CD4-positive, alpha-beta T cell treated with Interleukin-10 for 1 hour (primary cell): ENCODE measurements at regions not wholly inside any gene's neighbourhood (a gene's known extent, or its start where the extent isn't known, plus 50 kb on each side); places are given as distances from the start of the nearest gene placed in this dataset.
A peak's percentile ranks its signal among the peaks of the same experiment; 100 is the strongest.

ENCODE experiments used
- DNase-seq: peaks from one replicate; pipeline ENCODE4 v3.0.0-alpha.2; 2020

DNA sequence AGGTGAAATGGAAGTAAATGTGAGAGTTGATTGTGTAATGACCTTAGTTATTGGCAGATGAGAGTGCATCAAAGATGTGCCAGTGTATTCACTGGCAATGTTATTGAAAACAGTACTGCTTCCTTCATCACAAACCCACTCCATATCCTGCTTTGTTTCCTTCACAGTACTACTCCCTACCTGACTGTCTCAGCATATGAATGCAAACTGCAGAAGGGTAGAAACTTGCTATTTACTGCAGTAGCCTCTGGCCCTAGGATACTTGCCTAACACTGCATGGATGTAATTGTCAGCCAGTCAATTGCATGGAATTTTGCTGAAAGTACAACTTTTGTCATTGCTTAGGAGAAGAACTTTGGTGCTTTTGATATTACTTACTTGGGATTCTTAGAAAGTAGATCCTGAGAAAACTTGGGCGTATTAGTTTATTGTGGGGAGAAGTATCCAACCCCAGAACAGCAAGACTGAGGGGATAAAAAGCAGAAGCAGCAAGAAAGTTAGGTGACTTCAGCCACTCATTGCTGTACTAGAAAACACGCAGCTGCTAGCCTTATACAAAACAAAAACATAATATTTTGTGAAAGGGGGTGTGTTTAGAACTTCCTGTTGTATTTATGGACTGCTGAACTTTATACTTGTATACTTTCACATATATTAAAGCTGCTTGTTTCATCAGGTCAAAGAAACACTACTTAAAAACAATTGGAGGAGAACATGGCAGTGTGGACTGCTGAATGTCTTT lies 219.0 kb downstream of the CCNG2 start:
- no peak for DNase-seq

DNA sequence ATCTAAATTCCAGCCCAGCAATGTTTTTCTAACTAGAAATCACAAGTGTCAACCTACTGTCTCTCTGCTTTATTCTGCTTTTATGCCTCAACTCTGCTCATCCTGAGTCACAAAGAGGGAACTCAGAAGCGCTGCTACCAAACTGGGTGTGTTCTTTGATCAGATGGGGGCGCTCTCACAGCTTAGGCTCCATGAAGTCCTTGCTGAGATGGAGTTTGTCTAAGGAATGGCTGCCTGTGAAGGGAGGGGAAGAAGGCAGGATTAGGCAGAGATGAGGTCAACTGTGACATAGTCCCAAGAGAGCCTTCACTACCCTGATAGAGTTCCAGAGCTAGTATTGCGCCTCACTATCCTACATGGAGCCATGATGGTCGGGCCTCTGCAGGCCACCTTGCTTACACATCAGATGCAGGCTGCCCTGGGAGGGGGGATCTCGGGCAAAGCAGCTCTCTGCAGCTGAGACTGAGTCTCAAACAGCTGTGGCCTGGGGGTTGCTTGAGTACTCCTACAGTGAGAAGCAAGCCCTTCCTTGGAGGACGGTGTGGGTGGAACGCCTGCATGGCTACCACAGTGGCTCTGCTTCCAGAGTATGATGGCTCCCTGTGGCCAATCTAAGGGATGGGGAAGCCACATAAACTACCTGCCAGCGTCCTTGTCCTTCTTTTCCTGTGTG lies 219.9 kb downstream of the CCNG2 start:
- DNase-seq, result no peak

DNA sequence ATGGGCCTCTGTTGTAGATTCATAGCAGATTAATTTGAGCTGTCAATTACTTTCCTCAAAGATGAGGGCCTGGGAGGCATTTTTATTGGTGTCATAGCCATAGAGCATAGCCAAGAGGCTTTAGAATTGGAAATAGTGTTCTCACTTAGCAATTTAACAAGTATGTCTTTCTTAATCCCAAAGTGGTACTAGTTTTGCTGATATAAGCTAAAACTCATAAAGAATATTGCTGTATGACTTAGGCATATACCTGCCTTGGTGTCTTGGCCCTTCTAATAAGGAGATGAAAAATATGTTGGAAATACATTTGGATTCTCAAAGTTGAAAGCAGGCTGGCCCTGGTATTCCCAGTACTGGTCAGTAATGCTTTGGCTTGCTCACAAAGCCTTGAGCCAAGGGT lies 221.5 kb upstream of the CXCL13 start:
- DNase-seq, result no peak

DNA sequence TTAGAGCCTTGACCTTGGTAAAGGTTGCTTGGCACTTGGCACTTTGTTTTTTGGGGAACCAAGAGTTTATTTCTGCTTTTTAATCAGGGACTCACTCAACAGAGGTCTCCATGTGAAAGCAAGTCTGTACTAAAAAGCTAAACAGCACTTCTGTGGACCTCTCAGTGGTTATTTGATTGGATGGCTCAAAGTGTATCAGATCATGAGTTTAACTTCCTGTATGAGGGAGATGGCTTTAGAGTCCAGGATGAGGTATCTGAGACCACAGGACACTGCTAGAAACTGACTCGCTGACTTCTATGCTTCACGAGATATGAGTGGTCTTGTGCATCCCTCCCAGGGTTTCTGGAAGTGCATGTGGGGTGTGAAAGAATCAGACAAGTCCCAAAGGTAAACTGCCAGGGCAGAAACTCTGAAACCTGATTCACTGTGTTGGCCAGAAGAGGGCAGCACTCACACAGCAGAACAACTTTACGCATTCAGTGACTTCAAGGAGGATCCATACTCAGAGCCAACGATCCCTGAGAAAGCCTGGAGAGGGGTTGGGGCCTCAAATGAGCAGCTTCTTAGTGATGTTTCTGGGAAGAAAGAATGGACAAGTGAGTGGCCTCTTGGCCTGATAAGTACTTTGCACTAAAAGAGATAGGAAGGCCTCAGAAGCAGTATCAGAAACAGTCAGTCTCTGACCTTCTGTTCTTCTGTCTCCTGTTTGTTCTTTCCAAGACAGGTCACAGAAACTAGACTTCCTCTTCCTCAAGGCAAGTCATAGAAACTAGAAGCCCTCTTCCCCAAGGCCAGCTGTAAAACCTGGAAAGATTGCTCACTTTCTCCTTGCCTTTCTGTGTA lies 220.3 kb upstream of the CXCL13 start:
- DNase-seq, result peak; percentile 50

DNA sequence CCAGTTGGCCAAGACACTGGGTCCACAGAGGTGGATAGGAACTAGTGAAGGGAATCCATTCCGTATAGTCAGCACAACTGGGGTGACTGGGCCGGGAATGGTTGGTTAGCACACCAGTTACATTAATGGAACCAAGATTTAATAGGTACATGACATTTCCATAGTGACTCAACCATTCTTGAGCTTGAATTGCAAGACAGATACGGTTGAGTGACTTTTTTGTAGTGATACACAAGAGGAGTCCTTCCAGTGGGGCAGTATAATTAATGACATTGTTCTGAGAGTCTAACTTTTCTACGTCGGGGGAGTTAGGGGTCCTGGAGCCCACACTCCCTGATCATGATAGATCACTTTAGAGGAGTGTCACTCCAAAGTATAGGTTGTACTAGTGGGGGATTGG lies 211.6 kb upstream of the CXCL13 start:
- DNase-seq, result no peak

DNA sequence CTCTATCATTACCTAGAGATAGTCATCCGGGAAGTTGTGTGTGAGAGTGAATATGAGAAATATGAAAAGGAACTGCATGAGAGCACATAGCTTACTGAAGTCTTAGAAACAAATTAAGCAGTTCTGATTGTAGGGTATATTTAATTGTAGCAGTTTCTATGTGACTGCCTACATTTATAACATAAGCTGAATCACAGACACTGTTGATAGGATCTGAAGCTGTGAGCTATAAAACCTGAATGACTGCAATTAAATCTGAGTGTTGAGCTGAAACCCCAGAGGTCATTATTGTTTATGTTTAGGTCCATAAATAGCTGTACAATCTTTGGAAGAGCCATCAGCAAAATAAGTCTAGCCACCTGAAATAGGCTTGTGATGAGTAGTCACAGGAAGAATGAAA lies 210.1 kb upstream of the CXCL13 start:
- DNase-seq, result no peak

DNA sequence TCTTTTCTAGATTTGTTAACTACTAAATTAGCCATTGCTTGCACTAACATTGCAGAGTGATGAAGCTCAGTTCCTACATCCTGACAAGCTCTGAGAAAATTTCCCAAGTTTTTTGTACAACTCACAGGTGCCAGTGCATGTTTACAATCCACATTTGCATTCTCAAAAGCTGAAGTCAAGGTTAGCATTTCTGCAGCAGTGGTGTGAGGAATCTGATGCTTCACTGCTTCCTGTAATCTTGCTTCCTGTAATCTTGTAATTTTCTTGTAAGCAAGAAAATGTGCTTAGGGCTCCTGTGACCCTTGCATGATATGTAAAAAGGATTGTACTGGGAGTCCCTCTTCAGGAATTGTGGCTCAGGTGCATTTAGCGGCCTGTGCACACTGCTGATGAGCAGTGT lies 207.4 kb upstream of the CXCL13 start:
- DNase-seq, result no peak

DNA sequence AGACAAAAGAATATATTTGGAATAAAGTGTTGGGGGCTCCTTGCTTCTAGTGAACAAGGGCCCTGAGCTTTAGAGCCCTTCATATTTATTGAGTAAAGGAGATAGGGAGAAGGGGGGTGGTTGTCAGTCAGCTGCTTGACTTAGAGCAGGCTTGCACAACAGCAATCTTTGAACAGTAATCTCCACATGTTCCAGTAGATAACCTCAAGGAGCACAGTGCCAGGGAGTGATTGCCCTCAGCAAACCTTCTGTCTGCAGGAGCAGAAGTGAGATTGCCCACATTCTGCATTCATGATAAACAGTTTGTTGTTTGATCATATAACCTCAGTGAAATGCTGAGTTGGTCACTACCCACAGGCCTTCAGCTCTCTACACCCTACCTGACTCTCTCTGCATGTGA lies 205.8 kb upstream of the CXCL13 start:
- DNase-seq, result no peak

DNA sequence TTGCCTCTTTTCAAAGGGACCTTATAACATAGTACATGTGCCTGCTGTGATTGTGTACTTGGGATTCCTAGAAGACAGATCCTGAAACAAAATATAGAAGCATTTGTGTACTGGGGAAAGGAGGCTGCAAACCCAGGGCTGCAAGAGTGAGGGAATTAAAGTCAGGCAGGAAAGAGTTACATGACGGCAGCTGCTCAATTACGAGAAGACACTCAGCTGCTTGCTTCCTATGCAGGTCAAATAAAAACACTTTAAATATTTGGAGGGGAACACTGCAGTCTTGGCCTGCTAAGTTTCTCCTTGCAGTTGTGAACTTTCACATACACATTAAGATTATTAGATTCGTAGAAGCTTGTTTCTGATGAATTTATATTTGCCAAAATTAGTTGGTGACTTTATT lies 191.9 kb upstream of the CXCL13 start:
- no peak for DNase-seq

DNA sequence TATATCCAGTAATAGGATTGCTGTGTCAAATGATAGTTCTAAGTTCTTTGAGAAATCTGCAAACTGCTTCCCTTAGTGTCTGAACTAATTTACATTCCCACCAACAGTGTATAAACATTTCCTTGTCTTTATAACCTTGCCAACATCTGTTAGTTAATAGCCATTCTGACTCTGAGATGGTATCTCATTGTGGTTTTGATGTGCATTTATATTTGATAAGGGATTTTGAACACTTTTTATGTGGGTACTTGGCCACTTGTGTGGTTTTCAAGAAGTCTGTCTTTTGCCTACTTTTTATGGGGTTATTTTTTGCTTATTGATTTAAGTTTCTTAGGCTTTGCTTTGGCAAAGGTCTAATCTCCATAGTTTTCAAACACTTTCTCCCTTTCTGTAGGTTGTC lies 189.9 kb upstream of the CXCL13 start:
- no peak for DNase-seq

DNA sequence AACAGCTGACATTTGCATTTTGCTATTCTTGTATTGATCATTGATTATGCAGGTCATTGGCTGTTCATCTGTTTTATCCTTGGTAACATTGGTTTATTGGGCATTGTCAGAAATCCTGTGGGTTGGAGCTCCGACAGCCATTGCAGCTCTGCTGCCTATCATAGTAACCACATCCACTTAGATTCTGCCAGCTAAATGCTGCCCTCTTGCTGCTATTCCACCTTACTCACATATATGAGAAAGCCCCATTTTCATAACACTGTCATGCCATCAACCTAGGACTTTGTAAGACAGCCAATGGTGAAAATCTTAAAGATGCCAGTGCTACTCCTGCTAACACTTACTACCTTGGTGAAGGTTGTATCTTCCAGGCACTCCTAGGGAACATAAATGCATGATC lies 187.3 kb upstream of the CXCL13 start:
- DNase-seq, result no peak

DNA sequence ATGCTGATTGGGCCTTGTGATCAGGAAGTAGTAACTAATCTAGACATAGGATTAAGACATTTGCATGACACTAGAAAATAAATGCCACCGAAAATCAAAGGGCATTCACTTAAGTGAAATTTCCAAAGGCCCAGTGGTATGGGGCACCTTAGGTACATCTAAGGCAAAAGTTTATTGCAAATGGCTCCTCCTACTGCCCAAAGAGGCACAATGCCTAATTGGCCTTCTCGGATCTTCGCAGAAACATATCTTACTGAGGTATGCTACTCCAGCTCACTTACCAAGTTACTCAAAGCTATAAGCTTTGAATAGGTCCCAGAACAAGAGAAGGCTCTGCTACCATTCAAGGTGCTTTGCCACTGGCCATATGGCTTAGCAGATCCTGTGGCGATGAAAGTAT lies 174.8 kb upstream of the CXCL13 start:
- no peak for DNase-seq

DNA sequence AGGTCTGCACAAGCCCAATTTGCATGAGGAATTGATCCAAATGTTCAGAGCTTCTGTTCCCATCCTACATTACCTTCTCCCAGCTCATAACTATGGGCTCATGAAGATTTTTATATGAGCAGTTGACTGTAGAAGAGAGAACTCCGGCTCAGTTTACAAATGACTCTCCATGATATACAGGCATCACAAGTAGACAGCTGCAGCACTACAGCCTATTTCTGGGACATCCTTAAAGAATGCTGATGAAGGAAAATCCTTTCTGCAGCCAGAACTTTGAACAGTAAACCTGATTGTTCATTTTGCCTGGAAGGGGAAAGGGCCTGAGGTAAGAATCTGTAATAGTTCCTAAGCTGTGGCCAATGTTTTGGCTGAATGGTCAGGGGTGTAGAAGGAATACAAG lies 174.1 kb upstream of the CXCL13 start:
- no peak for DNase-seq

DNA sequence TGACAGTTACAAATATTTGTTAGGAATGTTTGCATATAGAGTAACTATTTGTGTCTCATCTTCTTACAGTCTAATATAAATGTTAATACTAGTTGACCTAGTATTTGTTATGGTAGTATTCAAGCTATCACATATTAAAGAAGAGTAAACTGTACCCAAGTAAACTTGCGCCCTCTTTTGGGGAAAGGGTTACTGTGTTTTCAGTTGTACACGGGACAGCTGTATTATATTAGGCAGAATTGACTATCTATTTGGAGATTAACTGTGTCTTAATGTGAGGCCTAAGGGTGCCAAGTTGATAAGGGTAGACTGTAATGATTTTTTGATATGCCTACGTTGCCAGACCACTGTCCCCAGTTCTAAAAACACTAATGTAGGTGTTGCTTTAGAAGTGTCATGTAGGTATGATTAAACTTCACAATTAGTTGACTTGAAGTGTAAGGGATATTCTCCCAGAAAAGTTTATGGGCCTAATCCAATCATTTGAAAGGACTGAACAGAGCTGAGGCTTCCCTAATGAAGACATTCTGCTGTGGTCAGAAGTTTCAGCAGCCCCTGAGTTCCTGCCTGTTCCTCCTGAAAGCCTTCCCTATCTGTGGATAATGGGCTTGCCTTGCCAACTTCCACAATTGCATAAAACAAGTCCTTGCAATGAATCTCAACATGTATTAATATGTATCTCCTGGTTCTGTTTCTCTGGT lies 172.8 kb upstream of the CXCL13 start:
- no peak for DNase-seq

DNA sequence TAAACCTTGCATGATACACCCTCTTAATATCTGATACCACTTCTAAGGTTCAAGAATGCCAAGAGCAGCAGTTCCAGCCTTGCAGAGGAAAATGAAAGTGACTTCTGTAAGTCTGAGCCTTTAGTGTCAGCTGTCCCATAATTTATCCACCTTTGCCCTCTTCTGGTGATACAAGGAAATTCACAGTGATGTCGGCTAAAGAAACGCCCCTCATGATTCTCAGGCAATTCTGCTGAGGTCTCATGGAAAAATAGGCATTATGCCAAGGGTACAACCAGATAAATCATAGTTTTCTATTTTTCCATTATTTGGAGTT lies 172.2 kb upstream of the CXCL13 start:
- peak; percentile 52 for DNase-seq

DNA sequence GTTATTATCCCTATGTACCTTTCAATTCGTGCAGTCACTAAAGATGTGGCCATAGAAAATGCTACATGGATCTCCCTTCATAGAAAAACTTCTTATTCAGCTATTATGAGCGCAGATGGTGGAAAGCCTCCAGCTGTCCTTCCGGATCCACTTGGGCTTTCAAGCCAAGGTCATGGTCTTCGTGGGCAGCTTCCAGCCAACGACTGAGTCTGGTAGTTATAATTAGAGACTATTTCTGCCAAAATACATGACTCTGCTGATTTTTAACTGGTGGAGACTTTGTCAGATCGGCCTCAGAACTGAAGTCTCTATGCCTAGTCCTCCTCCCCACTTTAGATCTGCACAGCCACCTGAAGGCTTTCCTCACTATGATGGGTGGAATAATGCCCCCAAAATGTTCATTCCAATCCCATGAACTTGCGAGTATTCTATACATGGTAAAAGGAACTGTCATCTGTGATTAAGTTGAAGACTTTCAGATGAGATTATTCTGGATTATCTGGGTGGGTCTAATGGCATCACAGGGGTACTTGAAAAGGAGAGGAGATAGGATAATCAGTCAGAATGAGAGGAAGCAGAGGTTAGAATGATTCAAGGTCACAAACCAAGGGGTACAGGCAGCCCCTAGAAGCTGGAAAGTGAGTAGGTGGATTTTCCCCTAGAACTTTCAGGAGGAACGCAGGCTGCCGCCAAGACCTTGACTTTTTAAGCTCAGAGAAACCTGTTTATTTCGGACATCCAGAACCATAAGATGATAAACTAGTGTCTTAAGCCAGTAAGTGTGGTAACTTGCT lies 171.1 kb upstream of the CXCL13 start:
- no peak for DNase-seq

DNA sequence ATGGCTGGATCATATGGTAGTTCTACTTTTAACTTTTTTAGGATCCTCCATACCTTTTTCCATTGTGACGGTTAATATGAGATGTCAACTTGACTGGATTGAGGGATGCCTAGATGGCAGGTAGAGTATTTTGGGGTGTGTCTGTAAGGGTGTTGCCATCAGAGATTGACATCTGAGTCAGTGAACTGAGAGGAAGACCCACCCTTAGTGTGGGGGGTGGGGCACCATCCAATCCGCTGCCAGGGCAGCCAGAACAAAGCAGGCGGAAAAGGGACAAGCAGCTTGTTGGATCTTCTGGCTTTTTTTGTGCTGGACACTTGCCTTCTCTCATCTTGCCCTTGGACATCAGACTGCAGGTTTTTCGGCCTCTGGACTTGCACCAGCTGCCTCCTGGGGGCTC lies 168.5 kb upstream of the CXCL13 start:
- no peak for DNase-seq

DNA sequence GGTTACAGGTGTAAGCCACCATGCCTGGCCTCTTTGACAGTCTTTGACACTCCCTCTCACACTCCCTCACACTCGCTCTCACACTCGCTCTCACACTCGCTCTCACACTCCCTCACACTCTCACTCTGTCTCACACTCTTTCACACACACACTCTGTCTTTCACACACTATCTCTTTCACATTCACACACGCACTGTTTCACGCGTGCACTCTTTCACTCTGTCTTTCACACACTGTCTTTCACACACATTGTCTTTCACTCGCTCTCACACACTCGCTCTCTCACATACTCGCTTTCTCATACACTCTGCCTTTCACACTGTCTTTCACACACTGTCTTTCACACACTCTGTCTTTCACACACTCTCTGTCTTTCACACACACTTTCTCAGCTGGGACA lies 167.1 kb upstream of the CXCL13 start:
- DNase-seq, result no peak

DNA sequence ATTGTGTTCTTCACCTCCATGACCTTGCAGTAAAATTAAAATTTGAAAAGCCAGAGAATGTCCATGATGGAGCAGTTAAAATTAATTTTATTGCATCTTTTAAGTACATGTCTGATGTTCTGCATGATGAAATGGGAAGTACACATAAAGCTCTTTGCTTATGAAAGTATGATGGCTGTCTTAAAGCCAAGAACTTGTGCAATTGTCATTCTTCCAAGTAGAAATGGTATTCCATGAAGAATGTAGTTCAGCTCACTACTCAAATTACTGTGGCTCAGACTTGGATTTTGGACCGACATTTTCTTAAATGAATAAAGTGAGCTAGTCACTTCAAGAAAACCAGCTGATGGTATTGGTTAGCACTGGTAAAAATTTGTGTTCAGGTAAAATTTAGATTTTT lies 161.7 kb upstream of the CXCL13 start:
- DNase-seq, result no peak

DNA sequence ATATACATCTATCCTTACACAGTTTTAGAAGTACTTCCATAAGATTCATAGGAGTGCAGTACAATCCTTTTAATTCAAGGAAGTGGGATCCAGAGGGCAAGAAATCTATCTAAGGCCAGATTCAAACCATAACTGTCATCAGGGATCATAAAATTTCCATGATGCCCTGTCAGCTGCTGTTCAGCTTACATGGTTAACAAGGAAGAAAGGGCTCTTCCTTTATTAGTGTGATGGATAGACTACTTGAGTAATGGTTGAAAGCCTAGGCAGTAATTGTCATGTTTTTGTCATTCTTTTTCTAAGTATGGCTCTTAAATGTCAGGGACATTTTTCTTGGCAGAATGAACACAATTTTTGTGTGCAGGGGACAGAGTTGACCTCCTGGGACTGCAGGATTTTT lies 159.8 kb upstream of the CXCL13 start:
- DNase-seq, result no peak

DNA sequence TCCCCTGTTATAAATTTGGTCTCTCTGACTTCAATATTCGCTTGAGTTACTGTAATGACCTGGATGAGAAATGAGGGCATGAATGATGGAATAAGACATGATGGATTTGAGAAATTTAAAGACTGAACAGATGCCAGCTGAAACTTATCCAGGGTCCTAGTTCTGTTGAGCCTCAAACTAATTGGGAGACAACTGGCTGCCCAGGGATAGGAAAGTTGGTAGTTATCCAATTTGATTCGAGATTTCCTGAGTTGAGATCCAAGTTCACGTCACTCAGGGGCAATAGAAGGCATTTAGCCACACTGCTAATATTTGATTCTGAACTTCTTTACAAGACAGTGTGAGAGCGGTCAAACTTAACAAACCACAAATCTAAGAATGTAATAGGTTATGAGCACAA lies 159.0 kb upstream of the CXCL13 start:
- DNase-seq, result no peak

DNA sequence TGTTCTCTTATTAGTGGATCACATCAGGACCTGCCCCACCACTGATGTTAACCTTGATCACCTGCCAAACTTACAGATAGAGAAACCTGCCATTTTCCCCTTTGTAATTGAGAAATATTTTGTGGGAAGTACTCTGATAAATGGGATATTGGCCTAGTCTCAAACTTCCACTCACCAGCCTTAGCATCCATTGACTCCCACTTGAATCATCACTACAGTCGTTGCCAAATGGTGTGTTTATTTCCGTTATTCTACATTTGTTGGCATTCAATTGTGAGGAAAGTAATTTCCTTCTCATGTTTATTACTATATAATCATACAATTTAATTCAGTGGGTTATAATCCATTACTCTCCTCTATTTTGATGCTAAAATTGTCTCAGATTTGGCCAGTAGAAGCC lies 156.4 kb upstream of the CXCL13 start:
- DNase-seq, result no peak

DNA sequence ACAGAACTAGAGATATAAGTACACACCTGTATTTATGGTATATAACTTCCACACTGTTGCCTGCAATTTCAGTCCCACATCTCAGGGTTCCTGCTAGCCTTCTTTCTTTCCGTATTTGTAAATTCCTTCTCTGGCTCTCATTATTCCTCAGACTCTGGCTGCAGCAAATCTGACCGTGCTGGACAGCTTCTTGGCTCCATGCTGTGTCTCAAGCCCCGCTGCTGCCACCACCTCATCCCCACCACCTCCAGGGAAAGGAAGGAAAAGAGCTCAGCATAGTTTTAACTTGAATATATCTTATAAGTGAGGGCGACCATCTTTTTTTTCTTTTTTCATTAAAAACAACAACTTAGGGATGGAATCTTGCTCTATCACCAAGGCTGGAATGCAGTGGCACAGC lies 155.6 kb upstream of the CXCL13 start:
- no peak for DNase-seq
